Adrenal gland (tissue), 5 donors: ENCODE measurements at regions not wholly inside any gene's neighbourhood (a gene's known extent, or its start where the extent isn't known, plus 50 kb on each side); places are given as distances from the start of the nearest gene placed in this dataset.

Experiments used
- CTCF ChIP-seq, 6 experiments: fragments of 450-650 bp in 4 of 6; fragments of 200-600 bp in 2 of 6; sonication (generic) in 1 of 6; IDR thresholded peaks; 1 replicate in 5 of 6; 2 replicates in 1 of 6; pipeline versions ENCODE4 v1.5.1 to v1.8.0; 2016 to 2021; ENCODE audit warnings: antibody characterized with exemption in 6 of 6, mild to moderate bottlenecking in 2 of 6, moderate library complexity in 1 of 6
- POLR2A ChIP-seq, 2 donors: fragments of 450-650 bp; IDR thresholded peaks; one replicate each; pipeline ENCODE4 v1.6.1; 2017; ENCODE audit warnings: antibody characterized with exemption in 2 of 2, mild to moderate bottlenecking in 2 of 2, moderate library complexity in 1 of 2
- donor health status: DM: no; HTN: no; CAD: no.

GRCh38 chr3:182730675-182731042 is 62.6 kb upstream of the ATP11B start:
- TF ChIP-seq CTCF (IDR thresholded peaks at IDR 0.05): no peak
- TF ChIP-seq POLR2A (IDR thresholded peaks at IDR 0.05): no peak
